Kidney (tissue), 13 donors: ENCODE measurements at regions not wholly inside any gene's neighbourhood (a gene's known extent, or its start where the extent isn't known, plus 50 kb on each side); places are given as distances from the start of the nearest gene placed in this dataset.
"Not testable (repeated sequence)": the region's sequence is repeated elsewhere in the genome, so short reads cannot be mapped to it uniquely, and the experiment has no call there.

Experiments used
- DNase-seq, 5 donors: peaks; one replicate each; pipeline ENCODE4 v3.0.0-alpha.2; 2013 to 2020
- FAIRE-seq: peaks from 2 replicates; lab custom pipeline; 2012; peaks lifted over from hg19 to GRCh38; lab: Jason Lieb, UNC
- H3K27ac ChIP-seq, 2 donors: one replicate each; pipeline ENCODE4 v1.7.0; 2013; ENCODE audit warnings: low read depth in 2 of 2, low read length in 2 of 2, inconsistent platforms in 1 of 2
- H3K27me3 ChIP-seq: one replicate; pipeline ENCODE4 v1.7.1; 2013; ENCODE audit warnings: low read length, inconsistent platforms; ENCODE audit not compliant: control insufficient read depth, insufficient read depth
- H3K36me3 ChIP-seq, 3 donors: one replicate each; pipeline versions ENCODE4 v1.7.0 to v1.7.1; 2013; ENCODE audit warnings: low read length in 3 of 3, control low read depth in 1 of 3, inconsistent platforms in 1 of 3; ENCODE audit not compliant: insufficient read depth in 3 of 3, control insufficient read depth in 2 of 3
- H3K4me1 ChIP-seq, 3 donors: one replicate each; pipeline versions ENCODE4 v1.7.0 to v1.7.1; 2013; ENCODE audit warnings: low read length in 3 of 3, inconsistent platforms in 1 of 3, low read depth in 1 of 3; ENCODE audit not compliant: control insufficient read depth in 2 of 3, insufficient read depth in 2 of 3
- H3K4me3 ChIP-seq, 3 donors: one replicate each; pipeline versions ENCODE4 v1.7.0 to v1.8.1; 2013; ENCODE audit warnings: low read length in 3 of 3, control low read depth in 1 of 3, inconsistent platforms in 1 of 3
- H3K9ac ChIP-seq, 3 donors: one replicate each; pipeline versions ENCODE4 v1.7.0 to v1.7.1; 2013; ENCODE audit warnings: low read length in 3 of 3, control low read depth in 1 of 3, inconsistent platforms in 1 of 3
- H3K9me3 ChIP-seq, 3 donors: one replicate each; pipeline versions ENCODE4 v1.7.0 to v1.7.1; 2013; ENCODE audit warnings: low read length in 3 of 3, control low read depth in 1 of 3, inconsistent platforms in 1 of 3; ENCODE audit not compliant: control insufficient read depth in 2 of 3, insufficient read depth in 1 of 3
- CTCF ChIP-seq: IDR thresholded peaks from 3 replicates; pipeline ENCODE4 v1.5.1; 2012; ENCODE audit warnings: mild to moderate bottlenecking, moderate library complexity, borderline replicate concordance; ENCODE audit not compliant: insufficient read depth; ENCODE audit errors: extremely low read depth
- intact Hi-C: fragments of 100-400 bp; cut with DNase I; formaldehyde crosslinking; loops from one replicate; pipeline ENCODE4 v1.11.1; 2022
- donor health status: control.
- donor health status: control.
- donor health status: control.
- donor health status: control.
- donor health status: control.
- donor health status: DM: yes; HTN: yes; CAD: no.
- donor health status: Normal renal cell carcinoma (clear cell type).

- FAIRE-seq = no peak
These were observed 120.9 kb upstream of the IRAK1BP1 start for GRCh38 chr6:78746457-78746856.

GRCh38 chr6:78749326-78749725 is 118.0 kb upstream of the IRAK1BP1 start:
- Histone ChIP-seq H3K36me3 (no peaks in the 10 kb centered on the region), H3K9me3 (peaks cover 0 to 18% (median 2%) of the 10 kb centered on the region in 3 donors), H3K27me3 (no peaks in the 10 kb centered on the region), H3K9ac (no peak overlapping the region), H3K4me1 (no peaks in the 10 kb centered on the region), H3K27ac (no peak overlapping the region), H3K4me3 (no peak overlapping the region)
- FAIRE-seq (no peak), DNase-seq (no peak)
- TF ChIP-seq CTCF = no peak
- intact Hi-C loops = no loop called here

More at GRCh38 chr6:78746457-78746856, 120.9 kb upstream of the IRAK1BP1 start:
- Histone ChIP-seq H3K4me3 (no peak overlapping the region), H3K27me3 (no peaks in the 10 kb centered on the region), H3K36me3 (no peaks in the 10 kb centered on the region), H3K4me1 (no peaks in the 10 kb centered on the region), H3K9ac (no peak overlapping the region), H3K27ac (no peak overlapping the region), H3K9me3 (peaks cover 0 to 21% (median 3%) of the 10 kb centered on the region in 3 donors)
- intact Hi-C loops = no loop called here
- no peak for DNase-seq
- no peak for TF ChIP-seq CTCF

- H3K9me3 ChIP-seq, H3K4me1 ChIP-seq, H3K27me3 ChIP-seq, H3K36me3 ChIP-seq, H3K4me3 ChIP-seq, FAIRE-seq, H3K9ac ChIP-seq, H3K27ac ChIP-seq, intact Hi-C loops, DNase-seq: not testable (repeated sequence)
These were observed 109.0 kb upstream of the IRAK1BP1 start for GRCh38 chr6:78758297-78758798.

GRCh38 chr6:78768271-78768670 is 99.1 kb upstream of the IRAK1BP1 start:
- Histone ChIP-seq H3K4me1 (no peaks in the 10 kb centered on the region), H3K4me3 (no peak overlapping the region), H3K27me3 (no peaks in the 10 kb centered on the region), H3K9ac (no peak overlapping the region), H3K9me3 (no peaks in the 10 kb centered on the region), H3K27ac (no peak overlapping the region), H3K36me3 (no peaks in the 10 kb centered on the region)
- no peak for FAIRE-seq
- no peak for DNase-seq
- intact Hi-C loops = no loop called here
- TF ChIP-seq CTCF = no peak
